Esophagus squamous epithelium (tissue), 4 donors: ENCODE measurements at regions not wholly inside any gene's neighbourhood (a gene's known extent, or its start where the extent isn't known, plus 50 kb on each side); places are given as distances from the start of the nearest gene placed in this dataset.

Source experiments
- CTCF ChIP-seq, 6 experiments: fragments of 450-650 bp in 4 of 6; fragments of 200-600 bp in 2 of 6; sonication (generic) in 2 of 6; IDR thresholded peaks; one replicate each; pipeline ENCODE4 v1.5.1; 2016 to 2019; ENCODE audit warnings: antibody characterized with exemption in 6 of 6, mild to moderate bottlenecking in 4 of 6, moderate library complexity in 4 of 6
- POLR2A ChIP-seq, 4 donors: fragments of 450-650 bp; IDR thresholded peaks; one replicate each; pipeline ENCODE4 v1.6.1; 2017; ENCODE audit warnings: antibody characterized with exemption in 4 of 4, mild to moderate bottlenecking in 4 of 4, moderate library complexity in 3 of 4

GRCh38 chr2:49298230-49298629, 143.9 kb upstream of the FSHR start:
- TF ChIP-seq POLR2A (IDR thresholded peaks at IDR 0.05) (no peak), CTCF (IDR thresholded peaks at IDR 0.05) (no peak)
